GM12878 (cell line): ENCODE measurements at regions not wholly inside any gene's neighbourhood (a gene's known extent, or its start where the extent isn't known, plus 50 kb on each side); places are given as distances from the start of the nearest gene placed in this dataset.

ENCODE experiments used
- ATAC-seq: fragments of 200-7000 bp; cut with Tn5 transposase; 3 replicates; pipeline ENCODE4 v1.9.1; 2020; ENCODE audit warnings: mild to moderate bottlenecking, moderate library complexity
- BruUV-seq: library from RNA; stranded (reverse); fragments of 400-500 nt; replicated peaks from 2 replicates; lab custom pipeline; 2021; lab: Mats Ljungman, UMichigan
- CTCF ChIA-PET: fragments of 300-600 bp; sonication (Branson Sonifier 250); formaldehyde crosslinking; extraction: SDS; loops from one replicate; lab custom pipeline; 2021; ENCODE audit warnings: inconsistent platforms; lab: Yijun Ruan, JAX
- POLR2A ChIA-PET: fragments of 350-600 bp; formaldehyde crosslinking; extraction: SDS; loops from one replicate; lab custom pipeline; 2021; ENCODE audit warnings: inconsistent platforms; lab: Charles Lee
- RAD21 ChIA-PET: fragments of 300-600 bp; sonication (Branson Sonifier 250); formaldehyde crosslinking; loops from one replicate; lab custom pipeline; 2023; ENCODE audit warnings: antibody characterized with exemption; ENCODE audit not compliant: unreplicated experiment; lab: Charles Lee
- SMC1A ChIA-PET: fragments of 300-600 bp; sonication (Branson Sonifier 250); formaldehyde crosslinking; loops from one replicate; lab custom pipeline; 2023; ENCODE audit not compliant: unreplicated experiment, uncharacterized antibody; lab: Charles Lee
- DNase-seq: peaks from one replicate; pipeline ENCODE4 v3.0.0-alpha.2; 2011; ENCODE audit warnings: low read depth, low spot score
- FAIRE-seq: peaks from 3 replicates; lab custom pipeline; 2011; peaks lifted over from hg19 to GRCh38; lab: Jason Lieb, UNC
- H2AFZ ChIP-seq: 2 replicates; pipeline ENCODE4 v1.6.0; 2011; ENCODE audit warnings: low read depth, low read length, control low read depth; ENCODE audit not compliant: control insufficient read depth
- H3K27ac ChIP-seq: 2 replicates; pipeline ENCODE4 v1.5.1; 2011; ENCODE audit warnings: control low read depth; ENCODE audit not compliant: control insufficient read depth, insufficient read depth
- H3K27me3 ChIP-seq, 2 experiments: replicated peaks in 1 of 2; 2 replicates each; pipeline versions ENCODE4 v1.6.0 to v1.6.1; 2011; ENCODE audit warnings: low read length in 1 of 2; ENCODE audit not compliant: control insufficient read depth in 2 of 2, insufficient read depth in 2 of 2
- H3K36me3 ChIP-seq, 2 experiments: 2 replicates each; pipeline ENCODE4 v1.5.1; 2011; ENCODE audit warnings: low read length in 1 of 2; ENCODE audit not compliant: control insufficient read depth in 2 of 2, insufficient read depth in 2 of 2
- H3K4me1 ChIP-seq: 2 replicates; pipeline ENCODE4 v1.6.1; 2011; ENCODE audit warnings: mild to moderate bottlenecking, low read length, moderate library complexity, mixed read lengths; ENCODE audit not compliant: control insufficient read depth, insufficient read depth
- H3K4me2 ChIP-seq: 2 replicates; pipeline ENCODE4 v1.6.0; 2011; ENCODE audit warnings: control low read depth; ENCODE audit not compliant: control insufficient read depth, insufficient read depth
- H3K4me3 ChIP-seq: fragments of 200-600 bp; sonication (generic); 2 replicates; pipeline ENCODE4 v1.5.1; 2016
- H3K79me2 ChIP-seq: 2 replicates; pipeline ENCODE4 v1.6.0; 2011; ENCODE audit warnings: low read length; ENCODE audit not compliant: control insufficient read depth, insufficient read depth
- H3K9ac ChIP-seq: 2 replicates; pipeline ENCODE4 v1.8.0; 2011; ENCODE audit warnings: low read length, control low read depth, mixed read lengths; ENCODE audit not compliant: control insufficient read depth, insufficient read depth
- H3K9me3 ChIP-seq: replicated peaks from 3 replicates; pipeline ENCODE4 v1.5.1; 2011; ENCODE audit warnings: mild to moderate bottlenecking, low read length; ENCODE audit not compliant: control insufficient read depth, insufficient read depth
- H4K20me1 ChIP-seq: 2 replicates; pipeline ENCODE4 v1.6.0; 2011; ENCODE audit not compliant: control insufficient read depth, insufficient read depth
- CEBPZ ChIP-seq: fragments of 150-350 bp; IDR thresholded peaks from 2 replicates; pipeline ENCODE4 v1.6.1; 2016; ENCODE audit warnings: low read depth, low read length
- PAX5 ChIP-seq: IDR thresholded peaks from 2 replicates; pipeline ENCODE4 v1.6.1; 2011; ENCODE audit warnings: low read depth, low read length, borderline replicate concordance
- ZBTB4 ChIP-seq: fragments of 450-650 bp; formaldehyde crosslinking; IDR thresholded peaks from 2 replicates; pipeline ENCODE4 v1.4.0; 2022; ENCODE audit warnings: mild to moderate bottlenecking, moderate library complexity
- WGBS: methylation state at CpG from one replicate; pipeline ENCODE4 v1.1.6; 2016; ENCODE audit warnings: low lambda C conversion rate; ENCODE audit not compliant: insufficient replicate concordance, insufficient coverage; ENCODE audit errors: missing lambda C conversion rate; 5-methylcytosine and 5-hydroxymethylcytosine counted together
- in situ Hi-C: fragments of 300-500 bp; cut with MboI; formaldehyde crosslinking; loops from 9 replicates; pipeline ENCODE4 v1.14.3; 2018; ENCODE audit warnings: mixed read lengths
- intact Hi-C: fragments of 100-400 bp; cut with micrococcal nuclease; formaldehyde crosslinking; loops from one replicate; pipeline ENCODE4 v1.14.2; 2022; ENCODE audit not compliant: unreplicated experiment

- intact Hi-C loops: no loop called here
- WGBS: 14% methylated on average over 3 of the region's 3 CpGs
- TF ChIP-seq PAX5 (no peak), ZBTB4 (no peak), CEBPZ (no peak)
- POLR2A ChIA-PET: no interaction called here
- ATAC-seq (peak; percentile 87), FAIRE-seq (no peak), DNase-seq (no peak)
- Histone ChIP-seq H3K4me3 (no peak overlapping the region), H3K36me3 (no peaks in the 10 kb centered on the region), H2AFZ (peak overlapping the region; percentile 37), H3K9ac (no peak overlapping the region), H3K27me3 (no peaks in the 10 kb centered on the region), H3K4me2 (no peak overlapping the region), H3K9me3 (no peaks in the 10 kb centered on the region), H3K27ac (no peak overlapping the region), H4K20me1 (no peaks in the 10 kb centered on the region), H3K4me1 (no peaks in the 10 kb centered on the region), H3K79me2 (no peaks in the 10 kb centered on the region)
- SMC1A ChIA-PET: interaction anchor here (1.2 kb wide), 1 partner anchor 65 kb away, joined by 3 read pairs; no protein-coding TSS in a partner anchor
- RAD21 ChIA-PET: no interaction called here
- BruUV-seq: no TSS peak
- in situ Hi-C loops: no loop called here
- CTCF ChIA-PET: no interaction called here
These were observed 248.7 kb downstream of the EFNB2 start for GRCh38 chr13:106286811-106287210.
